ENCODE measurements at regions not wholly inside any gene's neighbourhood (a gene's known extent, or its start where the extent isn't known, plus 50 kb on each side); places are given as distances from the start of the nearest gene placed in this dataset.

GRCh38 chr1:204806943-204807687 is 63.5 kb upstream of the NFASC start:
- no peak for TF ChIP-seq FOXK1 (CRISPR knock-in tag; IDR thresholded peaks at IDR 0.05)
- TF ChIP-seq CTCF (IDR thresholded peaks at IDR 0.05), result peak; percentile 99
- no peak for TF ChIP-seq AFF4 (CRISPR knock-in tag; IDR thresholded peaks at IDR 0.05; ENCODE audit: borderline replicate concordance)
- TF ChIP-seq TEAD1 (CRISPR knock-in tag; IDR thresholded peaks at IDR 0.05), result 0 out of 2 replicates have a peak, but pooled peaks have one; percentile 69
- no peak for TF ChIP-seq TCF7 (CRISPR knock-in tag; IDR thresholded peaks at IDR 0.05; ENCODE audit: low read depth)
- peak; percentile 28; the same call in 1 of the 2 replicates for TF ChIP-seq FOXP1 (CRISPR knock-in tag; IDR thresholded peaks at IDR 0.05; ENCODE audit: borderline replicate concordance)
- TF ChIP-seq KAT7 (CRISPR knock-in tag; IDR thresholded peaks at IDR 0.05; ENCODE audit: borderline replicate concordance), result peak; percentile 47; the same call in 1 of the 2 replicates
- no peak for TF ChIP-seq ZNF532 (CRISPR knock-in tag; IDR thresholded peaks at IDR 0.05; ENCODE audit: borderline replicate concordance)
- no peak for TF ChIP-seq JUN (CRISPR knock-in tag; IDR thresholded peaks at IDR 0.05)
- TF ChIP-seq ATF6 (CRISPR knock-in tag; IDR thresholded peaks at IDR 0.05), result no peak
- no peak for TF ChIP-seq GTF2I (CRISPR knock-in tag; conservative IDR thresholded peaks at IDR 0.05)
- no peak for TF ChIP-seq ESRRA (CRISPR knock-in tag; IDR thresholded peaks at IDR 0.05; ENCODE audit: borderline replicate concordance)
- TF ChIP-seq CREM (CRISPR knock-in tag; IDR thresholded peaks at IDR 0.05), result 0 out of 2 replicates have a peak, but pooled peaks have one; percentile 34
- TF ChIP-seq ZNF423 (CRISPR knock-in tag; IDR thresholded peaks at IDR 0.05), result 0 out of 2 replicates have a peak, but pooled peaks have one; percentile 3
- no peak for TF ChIP-seq OVOL2 (CRISPR knock-in tag; IDR thresholded peaks at IDR 0.05; ENCODE audit: borderline replicate concordance)
- peak; percentile 48; the same call in 1 of the 2 replicates for TF ChIP-seq SP1 (CRISPR knock-in tag; conservative IDR thresholded peaks at IDR 0.05)
- peak; percentile 93 for TF ChIP-seq HMGXB4 (CRISPR knock-in tag; IDR thresholded peaks at IDR 0.05)
- TF ChIP-seq FOXP4 (CRISPR knock-in tag; IDR thresholded peaks at IDR 0.05), result 0 out of 2 replicates have a peak, but pooled peaks have one; percentile 40
- peaks cover 15% of the 10 kb centered on the region for H3K27me3 Mint-ChIP-seq (ENCODE audit: low read depth)
- H3K27ac Mint-ChIP-seq, result no peak overlapping the region
- peaks cover 13% of the 10 kb centered on the region for H3K4me1 Mint-ChIP-seq
- POLR2A ChIA-PET, result interaction anchor here (1.7 kb wide), 1 partner anchor 241 kb away, joined by 5 read pairs; no protein-coding TSS in a partner anchor
- peak overlapping the region; percentile 77 for H3K4me3 Mint-ChIP-seq
- ATAC-seq (peak; percentile 84), DNase-seq (ENCODE audit: low spot score) (peak; percentile 92)
- H3K9me3 Mint-ChIP-seq, result no peaks in the 10 kb centered on the region
- CTCF ChIA-PET, result interaction anchor here (0.5 to 3.8 kb wide), 134 partner anchors 8 to 429 kb away, joined by 3 to 216 read pairs (median 6); partner anchors contain the start of genes LRRN2, MDM4, NFASC and PIK3C2B
- H3K36me3 Mint-ChIP-seq, result no peaks in the 10 kb centered on the region
